Fibroblast of lung (primary cell): ENCODE measurements at regions not wholly inside any gene's neighbourhood (a gene's known extent, or its start where the extent isn't known, plus 50 kb on each side); places are given as distances from the start of the nearest gene placed in this dataset.
A peak's percentile ranks its signal among the peaks of the same experiment; 100 is the strongest.

Source experiments
- DNase-seq, 2 donors: peaks; one replicate each; pipeline versions ENCODE4 v3.0.0 to v3.0.0-alpha.2; 2010; ENCODE audit warnings: low read depth in 2 of 2
- H2AFZ ChIP-seq: 2 replicates; pipeline ENCODE4 v1.5.1; 2012; ENCODE audit warnings: low read length, control low read depth, inconsistent platforms
- H3K27ac ChIP-seq: 2 replicates; pipeline ENCODE4 v1.5.1; 2011; ENCODE audit warnings: low read length, control low read depth; ENCODE audit not compliant: insufficient read depth
- H3K27me3 ChIP-seq: 2 replicates; pipeline ENCODE4 v1.5.1; 2011; ENCODE audit warnings: mild to moderate bottlenecking, low read length; ENCODE audit not compliant: control insufficient read depth, insufficient read depth
- H3K36me3 ChIP-seq: 2 replicates; pipeline ENCODE4 v1.5.1; 2011; ENCODE audit warnings: low read length; ENCODE audit not compliant: control insufficient read depth, insufficient read depth
- H3K4me1 ChIP-seq: 2 replicates; pipeline ENCODE4 v1.5.1; 2011; ENCODE audit warnings: low read length; ENCODE audit not compliant: control insufficient read depth, insufficient read depth; ENCODE audit errors: extremely low read depth
- H3K4me2 ChIP-seq: 2 replicates; pipeline ENCODE4 v1.5.1; 2011; ENCODE audit warnings: low read length, control low read depth; ENCODE audit not compliant: insufficient read depth; ENCODE audit errors: extremely low read depth
- H3K4me3 ChIP-seq, 4 experiments: fragments of 200-600 bp in 1 of 4; sonication (generic) in 1 of 4; replicated peaks in 1 of 4; 2 replicates each; pipeline ENCODE4 v1.5.1; 2011 to 2016; ENCODE audit warnings: low read length in 4 of 4, low read depth in 3 of 4, mild to moderate bottlenecking in 3 of 4, control low read depth in 2 of 4, inconsistent platforms in 1 of 4, mixed read lengths in 1 of 4; ENCODE audit not compliant: insufficient read depth in 1 of 4; ENCODE audit errors: control extremely low read depth in 1 of 4
- H3K79me2 ChIP-seq: 2 replicates; pipeline ENCODE4 v1.5.1; 2012; ENCODE audit warnings: mild to moderate bottlenecking, low read length, inconsistent platforms; ENCODE audit not compliant: control insufficient read depth, insufficient read depth
- H3K9ac ChIP-seq: 2 replicates; pipeline ENCODE4 v1.5.1; 2011; ENCODE audit warnings: mild to moderate bottlenecking, low read length, control low read depth; ENCODE audit not compliant: insufficient read depth
- H3K9me3 ChIP-seq: 2 replicates; pipeline ENCODE4 v1.5.1; 2012; ENCODE audit warnings: low read depth, low read length; ENCODE audit not compliant: control insufficient read depth, insufficient read depth
- H4K20me1 ChIP-seq: 2 replicates; pipeline ENCODE4 v1.5.1; 2011; ENCODE audit warnings: low read length; ENCODE audit not compliant: control insufficient read depth, insufficient read depth; ENCODE audit errors: extremely low read depth
- EZH2 ChIP-seq: IDR thresholded peaks from 2 replicates; pipeline ENCODE4 v1.5.1; 2012; ENCODE audit warnings: low read length, control low read depth, mild to moderate bottlenecking; ENCODE audit errors: missing control alignments
- TF ChIP-seq, protein P1 (sequence below), 2 donors: IDR thresholded peaks in 1 of 2; conservative IDR thresholded peaks in 1 of 2; 1 replicate in 1 of 2; 2 replicates in 1 of 2; pipeline ENCODE4 v1.5.1; 2011 to 2012; ENCODE audit warnings: low read length in 2 of 2, control low read depth in 1 of 2, inconsistent platforms in 1 of 2, low read depth in 1 of 2, mild to moderate bottlenecking in 1 of 2

DNA sequence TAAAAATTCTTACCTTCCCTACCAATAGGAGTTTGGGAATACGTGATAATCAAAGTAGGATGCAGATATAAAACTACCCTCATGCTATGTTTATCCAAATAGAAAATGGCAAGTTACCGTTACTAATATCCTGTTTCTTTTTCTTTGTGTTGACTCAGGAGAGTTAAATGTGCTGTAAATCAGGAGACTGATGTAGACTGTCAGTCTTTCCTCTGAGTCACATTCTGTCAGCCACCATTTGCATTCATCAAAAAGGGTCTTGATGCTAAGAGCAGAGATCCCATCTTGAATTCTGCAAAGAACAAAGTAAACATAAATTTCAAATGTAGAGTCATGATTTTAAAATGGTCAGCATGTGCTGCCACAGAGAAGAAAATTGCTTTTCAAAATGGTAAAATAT lies 712.8 kb downstream of the SOCS6 start:
- Histone ChIP-seq H3K36me3 (no peaks in the 10 kb centered on the region), H3K27me3 (no peaks in the 10 kb centered on the region), H3K79me2 (no peaks in the 10 kb centered on the region), H3K27ac (no peak overlapping the region), H3K9ac (no peak overlapping the region), H4K20me1 (no peaks in the 10 kb centered on the region), H3K4me2 (no peak overlapping the region), H2AFZ (no peak overlapping the region), H3K4me1 (no peaks in the 10 kb centered on the region), H3K4me3 (no peak overlapping the region), H3K9me3 (no peaks in the 10 kb centered on the region)
- DNase-seq = no peak
- TF ChIP-seq EZH2 = no peak
- TF ChIP-seq, protein P1, sequence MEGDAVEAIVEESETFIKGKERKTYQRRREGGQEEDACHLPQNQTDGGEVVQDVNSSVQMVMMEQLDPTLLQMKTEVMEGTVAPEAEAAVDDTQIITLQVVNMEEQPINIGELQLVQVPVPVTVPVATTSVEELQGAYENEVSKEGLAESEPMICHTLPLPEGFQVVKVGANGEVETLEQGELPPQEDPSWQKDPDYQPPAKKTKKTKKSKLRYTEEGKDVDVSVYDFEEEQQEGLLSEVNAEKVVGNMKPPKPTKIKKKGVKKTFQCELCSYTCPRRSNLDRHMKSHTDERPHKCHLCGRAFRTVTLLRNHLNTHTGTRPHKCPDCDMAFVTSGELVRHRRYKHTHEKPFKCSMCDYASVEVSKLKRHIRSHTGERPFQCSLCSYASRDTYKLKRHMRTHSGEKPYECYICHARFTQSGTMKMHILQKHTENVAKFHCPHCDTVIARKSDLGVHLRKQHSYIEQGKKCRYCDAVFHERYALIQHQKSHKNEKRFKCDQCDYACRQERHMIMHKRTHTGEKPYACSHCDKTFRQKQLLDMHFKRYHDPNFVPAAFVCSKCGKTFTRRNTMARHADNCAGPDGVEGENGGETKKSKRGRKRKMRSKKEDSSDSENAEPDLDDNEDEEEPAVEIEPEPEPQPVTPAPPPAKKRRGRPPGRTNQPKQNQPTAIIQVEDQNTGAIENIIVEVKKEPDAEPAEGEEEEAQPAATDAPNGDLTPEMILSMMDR (conservative IDR thresholded peaks at IDR 0.05 in 1 of 2, IDR thresholded peaks at IDR 0.05 in 1 of 2; ENCODE audit: low read depth in 1 of 2, low read length in 2 of 2) = no peak

DNA sequence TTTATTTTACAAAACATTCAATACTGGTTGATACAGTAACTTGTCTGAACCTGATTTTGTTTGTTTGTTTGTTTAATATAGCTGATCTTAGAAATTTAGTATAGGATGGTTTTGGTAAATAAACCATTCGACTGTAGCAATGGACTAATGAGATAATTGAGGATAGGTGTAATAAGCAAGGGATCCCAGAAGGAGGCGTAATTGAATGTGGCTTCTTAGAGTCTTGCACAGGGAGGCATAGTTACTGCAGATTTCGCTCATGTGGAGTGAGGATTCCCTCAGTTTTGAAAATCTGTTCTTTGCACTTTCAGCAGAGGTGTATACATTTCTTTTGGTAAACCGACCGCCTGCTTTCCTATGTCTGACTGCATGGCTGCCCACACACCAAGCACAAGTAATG lies 709.6 kb downstream of the SOCS6 start:
- peak in 1 of 2 donors; percentile 6 for DNase-seq
- no peak overlapping the region for H3K4me2 ChIP-seq
- H2AFZ ChIP-seq = no peak overlapping the region
- no peak overlapping the region for H3K27ac ChIP-seq
- no peaks in the 10 kb centered on the region for H4K20me1 ChIP-seq
- H3K79me2 ChIP-seq = no peaks in the 10 kb centered on the region
- H3K9me3 ChIP-seq = no peaks in the 10 kb centered on the region
- no peak overlapping the region for H3K9ac ChIP-seq
- H3K27me3 ChIP-seq = no peaks in the 10 kb centered on the region
- TF ChIP-seq EZH2 = no peak
- TF ChIP-seq, protein P1 (conservative IDR thresholded peaks at IDR 0.05 in 1 of 2, IDR thresholded peaks at IDR 0.05 in 1 of 2; ENCODE audit: low read depth in 1 of 2, low read length in 2 of 2) = no peak
- no peak overlapping the region for H3K4me3 ChIP-seq
- H3K4me1 ChIP-seq = no peaks in the 10 kb centered on the region
- H3K36me3 ChIP-seq = no peaks in the 10 kb centered on the region

DNA sequence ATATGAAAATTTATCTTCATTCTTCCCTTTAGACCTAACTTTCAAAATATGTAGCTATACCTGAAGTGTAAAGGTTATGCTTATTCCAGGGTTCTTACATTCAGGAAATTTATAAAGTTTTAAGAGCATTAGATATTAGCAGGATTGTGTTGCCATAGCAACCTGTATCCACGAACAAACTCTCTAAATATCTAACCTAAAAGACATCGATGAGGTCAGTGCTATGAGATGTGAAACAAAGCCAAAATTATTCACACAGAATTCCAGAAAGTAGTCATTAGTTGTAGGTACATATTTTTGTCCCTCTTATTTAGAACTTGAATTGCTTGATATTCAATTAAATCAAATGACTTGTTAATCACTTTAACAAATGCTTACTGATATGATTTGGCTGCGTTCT lies 705.3 kb downstream of the SOCS6 start:
- TF ChIP-seq, protein P1 (conservative IDR thresholded peaks at IDR 0.05 in 1 of 2, IDR thresholded peaks at IDR 0.05 in 1 of 2; ENCODE audit: low read depth in 1 of 2, low read length in 2 of 2) = no peak
- TF ChIP-seq EZH2 = no peak
- Histone ChIP-seq H3K36me3 (no peaks in the 10 kb centered on the region), H3K9me3 (no peaks in the 10 kb centered on the region), H2AFZ (no peak overlapping the region), H3K27me3 (no peaks in the 10 kb centered on the region), H3K4me3 (no peak overlapping the region), H3K9ac (no peak overlapping the region), H3K4me1 (no peaks in the 10 kb centered on the region), H3K27ac (no peak overlapping the region), H4K20me1 (no peaks in the 10 kb centered on the region), H3K4me2 (no peak overlapping the region), H3K79me2 (no peaks in the 10 kb centered on the region)
- DNase-seq = peak in 1 of 2 donors; percentile 23
